CD14-positive monocyte (primary cell): ENCODE measurements at regions not wholly inside any gene's neighbourhood (a gene's known extent, or its start where the extent isn't known, plus 50 kb on each side); places are given as distances from the start of the nearest gene placed in this dataset.

Source experiments
- DNase-seq, 3 donors: peaks; one replicate each; pipeline ENCODE4 v3.0.0-alpha.2; 2011 to 2022
- H2AFZ ChIP-seq: 2 replicates; pipeline ENCODE4 v1.6.0; 2012; ENCODE audit warnings: mild to moderate bottlenecking, low read depth, low read length, inconsistent platforms; ENCODE audit not compliant: insufficient read depth, poor library complexity, severe bottlenecking
- H3K27ac ChIP-seq, 2 donors: 1 replicate in 1 of 2; 2 replicates in 1 of 2; pipeline ENCODE4 v1.5.1; 2012 to 2013; ENCODE audit warnings: low read length in 2 of 2, control low read depth in 1 of 2, inconsistent platforms in 1 of 2, low read depth in 1 of 2, mild to moderate bottlenecking in 1 of 2
- H3K27me3 ChIP-seq, 2 donors: one replicate each; pipeline versions ENCODE4 v1.6.0 to v1.6.1; 2011 to 2013; ENCODE audit warnings: low read length in 2 of 2; ENCODE audit not compliant: control insufficient read depth in 2 of 2, insufficient read depth in 2 of 2
- H3K36me3 ChIP-seq, 2 donors: replicated peaks in 1 of 2; 1 replicate in 1 of 2; 2 replicates in 1 of 2; pipeline versions ENCODE4 v1.5.1 to v1.6.1; 2012 to 2013; ENCODE audit warnings: low read length in 2 of 2, control low read depth in 1 of 2, inconsistent platforms in 1 of 2, mild to moderate bottlenecking in 1 of 2; ENCODE audit not compliant: insufficient read depth in 2 of 2, control insufficient read depth in 1 of 2
- H3K4me1 ChIP-seq, 2 donors: 1 replicate in 1 of 2; 2 replicates in 1 of 2; pipeline versions ENCODE4 v1.5.1 to v1.6.1; 2012 to 2013; ENCODE audit warnings: low read length in 2 of 2, control low read depth in 1 of 2, inconsistent platforms in 1 of 2, mild to moderate bottlenecking in 1 of 2, moderate library complexity in 1 of 2; ENCODE audit not compliant: insufficient read depth in 2 of 2, control insufficient read depth in 1 of 2
- H3K4me2 ChIP-seq: replicated peaks from 2 replicates; pipeline ENCODE3; 2012; ENCODE audit warnings: low read length, moderate library complexity, mild to moderate bottlenecking; ENCODE audit not compliant: poor library complexity, severe bottlenecking; ENCODE audit errors: extremely low read depth
- H3K4me3 ChIP-seq, 3 experiments: fragments of 200-600 bp in 1 of 3; sonication (generic) in 1 of 3; replicated peaks in 1 of 3; 1 replicate in 2 of 3; 2 replicates in 1 of 3; pipeline ENCODE4 v1.5.1; 2011 to 2013; ENCODE audit warnings: low read length in 3 of 3, mild to moderate bottlenecking in 3 of 3, control low read depth in 2 of 3, low read depth in 2 of 3, inconsistent platforms in 1 of 3, moderate library complexity in 1 of 3
- H3K79me2 ChIP-seq: 2 replicates; pipeline ENCODE4 v1.6.0; 2012; ENCODE audit warnings: mild to moderate bottlenecking, control low read depth, inconsistent platforms, low read length, moderate library complexity; ENCODE audit not compliant: insufficient read depth
- H3K9ac ChIP-seq: 2 replicates; pipeline ENCODE4 v1.6.0; 2017; ENCODE audit warnings: low read length, mild to moderate bottlenecking; ENCODE audit not compliant: insufficient read depth, poor library complexity, severe bottlenecking
- H3K9me3 ChIP-seq, 2 donors: replicated peaks in 1 of 2; 1 replicate in 1 of 2; 2 replicates in 1 of 2; pipeline versions ENCODE4 v1.5.1 to v1.6.1; 2012 to 2013; ENCODE audit warnings: low read length in 2 of 2, control low read depth in 1 of 2; ENCODE audit not compliant: control insufficient read depth in 1 of 2, insufficient read depth in 1 of 2
- H4K20me1 ChIP-seq: 2 replicates; pipeline ENCODE4 v1.6.0; 2012; ENCODE audit warnings: mild to moderate bottlenecking, low read length, control low read depth, moderate library complexity; ENCODE audit not compliant: insufficient read depth
- H3K27ac Mint-ChIP-seq, 7 donors: one replicate each; pipeline ENCODE4 v1.8.0; 2020; ENCODE audit warnings: mild to moderate bottlenecking in 7 of 7, mixed read lengths in 7 of 7, moderate library complexity in 6 of 7, inconsistent platforms in 2 of 7
- H3K27me3 Mint-ChIP-seq, 3 donors: one replicate each; pipeline ENCODE4 v1.8.0; 2021 to 2022; ENCODE audit warnings: low read depth in 3 of 3, mild to moderate bottlenecking in 3 of 3, mixed read lengths in 3 of 3, moderate library complexity in 3 of 3, inconsistent platforms in 1 of 3
- H3K36me3 Mint-ChIP-seq, 2 donors: one replicate each; pipeline ENCODE4 v1.8.0; 2020; ENCODE audit warnings: mixed read lengths in 2 of 2, inconsistent platforms in 1 of 2, mild to moderate bottlenecking in 1 of 2
- H3K4me1 Mint-ChIP-seq: one replicate; pipeline ENCODE4 v1.8.0; 2020; ENCODE audit warnings: mild to moderate bottlenecking, mixed read lengths
- H3K4me3 Mint-ChIP-seq, 2 donors: one replicate each; pipeline ENCODE4 v1.8.0; 2020; ENCODE audit warnings: mild to moderate bottlenecking in 2 of 2, mixed read lengths in 2 of 2, moderate library complexity in 1 of 2
- H3K9me3 Mint-ChIP-seq, 7 donors: one replicate each; pipeline ENCODE4 v1.8.0; 2020 to 2022; ENCODE audit warnings: mixed read lengths in 7 of 7, mild to moderate bottlenecking in 6 of 7, moderate library complexity in 6 of 7, inconsistent platforms in 2 of 7
- CTCF ChIP-seq: fragments of 200-600 bp; IDR thresholded peaks from one replicate; pipeline ENCODE4 v1.8.0; 2022; ENCODE audit warnings: antibody characterized with exemption, mild to moderate bottlenecking
- WGBS: methylation state at CpG from one replicate; pipeline ENCODE4 v1.1.5; 2013; ENCODE audit warnings: missing lambda C conversion rate; ENCODE audit not compliant: insufficient coverage; 5-methylcytosine and 5-hydroxymethylcytosine counted together
- intact Hi-C, 2 donors: fragments of 100-400 bp; cut with micrococcal nuclease; formaldehyde crosslinking; loops; one replicate each; pipeline versions ENCODE4 v1.15.0 to v1.15.1; 2023

DNA sequence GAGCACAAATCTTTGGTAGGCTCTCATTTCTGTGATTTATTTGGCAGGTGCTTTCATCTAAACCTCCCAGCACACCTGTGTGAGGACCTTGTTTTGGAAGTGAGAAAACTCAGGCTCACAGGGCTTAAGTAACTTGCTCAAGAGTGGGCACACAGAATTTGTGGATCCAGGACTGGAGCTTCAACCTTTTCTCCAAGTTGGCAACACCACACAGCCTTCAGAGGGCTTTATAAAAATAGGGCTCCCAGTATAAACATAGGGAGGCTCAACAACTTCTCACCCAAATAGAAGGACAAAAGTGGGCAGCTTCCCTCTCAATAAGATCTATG is 182.2 kb upstream of the NEBL start:
- DNase-seq, result no peak
- Histone ChIP-seq H2AFZ (no peak overlapping the region), H3K4me3 (no peak overlapping the region), H4K20me1 (no peaks in the 10 kb centered on the region), H3K9me3 (no peaks in the 10 kb centered on the region), H3K9ac (no peak overlapping the region), H3K27me3 (no peaks in the 10 kb centered on the region), H3K79me2 (no peaks in the 10 kb centered on the region), H3K4me2 (no peak overlapping the region), H3K27ac (no peak overlapping the region), H3K4me1 (no peaks in the 10 kb centered on the region), H3K36me3 (no peaks in the 10 kb centered on the region)
- Mint-ChIP-seq H3K4me3 (no peak overlapping the region), H3K27ac (no peak overlapping the region), H3K36me3 (no peaks in the 10 kb centered on the region), H3K4me1 (no peaks in the 10 kb centered on the region), H3K9me3 (no peaks in the 10 kb centered on the region), H3K27me3 (peaks cover 2 to 15% (median 7%) of the 10 kb centered on the region in 3 donors)
- intact Hi-C loops, result no loop called here
- no peak for TF ChIP-seq CTCF

DNA sequence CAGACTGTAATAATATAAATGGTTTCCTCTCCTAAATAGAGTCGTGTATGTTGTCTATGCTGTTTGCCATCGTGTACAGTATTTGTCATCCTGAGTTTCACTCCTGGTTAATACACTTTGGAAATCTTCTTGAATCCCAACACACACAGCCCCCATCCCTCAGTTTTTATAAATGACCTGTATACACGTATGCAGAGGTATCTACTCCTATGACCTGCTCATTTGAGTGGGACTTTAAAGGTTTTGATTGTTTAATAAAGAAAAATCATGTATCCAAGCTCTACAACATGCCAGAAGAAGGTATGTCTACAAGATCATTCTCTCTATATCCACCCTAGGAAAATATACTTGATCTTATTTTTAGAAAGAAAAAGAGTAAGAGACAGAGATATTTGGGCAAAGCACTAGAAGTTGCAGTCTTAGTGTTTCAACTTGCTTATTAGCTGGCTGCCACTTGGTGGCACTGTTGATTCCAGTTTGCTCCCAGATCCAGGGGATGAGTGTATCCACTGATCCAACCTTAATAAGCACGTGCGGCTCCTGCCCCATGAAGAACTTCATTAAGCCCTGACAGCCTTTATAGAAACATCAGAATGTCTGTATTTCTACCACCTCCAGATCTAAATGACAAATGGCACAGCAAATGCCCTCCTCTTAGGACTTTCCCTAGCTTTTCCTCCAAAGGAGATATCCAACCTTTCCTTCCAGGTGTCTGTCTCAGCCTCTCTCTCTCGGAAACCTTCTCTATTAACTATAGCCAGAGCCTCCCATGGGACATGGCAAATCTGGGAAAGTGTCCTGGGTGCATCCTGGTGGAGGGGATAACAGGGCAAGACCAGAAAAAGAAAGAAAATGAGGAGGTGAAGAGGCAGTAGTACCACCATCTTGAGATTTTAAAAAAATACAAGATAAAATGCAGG is 181.6 kb upstream of the NEBL start:
- Mint-ChIP-seq H3K36me3 (no peaks in the 10 kb centered on the region), H3K9me3 (no peaks in the 10 kb centered on the region), H3K27me3 (peaks cover 2 to 16% (median 7%) of the 10 kb centered on the region in 3 donors), H3K27ac (no peak overlapping the region), H3K4me1 (no peaks in the 10 kb centered on the region), H3K4me3 (no peak overlapping the region)
- H4K20me1 ChIP-seq, result no peaks in the 10 kb centered on the region
- no peak overlapping the region for H3K4me2 ChIP-seq
- no peak overlapping the region for H3K27ac ChIP-seq
- no peaks in the 10 kb centered on the region for H3K36me3 ChIP-seq
- peak; percentile 57 for TF ChIP-seq CTCF
- H3K4me1 ChIP-seq, result no peaks in the 10 kb centered on the region
- H3K4me3 ChIP-seq, result no peak overlapping the region
- no peaks in the 10 kb centered on the region for H3K9me3 ChIP-seq
- no peak overlapping the region for H3K9ac ChIP-seq
- WGBS, result 6% methylated on average over 2 of the region's 6 CpGs
- H3K79me2 ChIP-seq, result no peaks in the 10 kb centered on the region
- intact Hi-C loops, result no loop called here
- H2AFZ ChIP-seq, result no peak overlapping the region
- no peaks in the 10 kb centered on the region for H3K27me3 ChIP-seq
- DNase-seq, result peak in 1 of 3 donors; percentile 9
